ES-I3 (cell line): ENCODE measurements at regions not wholly inside any gene's neighbourhood (a gene's known extent, or its start where the extent isn't known, plus 50 kb on each side); places are given as distances from the start of the nearest gene placed in this dataset.

Experiments used
- H3K36me3 ChIP-seq: 2 replicates; pipeline ENCODE4 v1.6.1; 2013; ENCODE audit warnings: mild to moderate bottlenecking, low read length, control low read depth, moderate library complexity; ENCODE audit not compliant: insufficient read depth
- H3K4me1 ChIP-seq: 2 replicates; pipeline ENCODE4 v1.6.1; 2013; ENCODE audit warnings: mild to moderate bottlenecking, control low read depth, low read length; ENCODE audit not compliant: insufficient read depth
- H3K9ac ChIP-seq: 2 replicates; pipeline ENCODE4 v1.6.1; 2013; ENCODE audit warnings: low read depth, mild to moderate bottlenecking, low read length, moderate library complexity
- H3K9me3 ChIP-seq: 2 replicates; pipeline ENCODE4 v1.6.1; 2013; ENCODE audit warnings: mild to moderate bottlenecking, low read length, moderate library complexity; ENCODE audit not compliant: control insufficient read depth, insufficient read depth

GRCh38 chr18:73274812-73275621 lies 407.2 kb upstream of the NETO1 start:
- no peak overlapping the region for H3K9ac ChIP-seq
- no peaks in the 10 kb centered on the region for H3K36me3 ChIP-seq
- H3K4me1 ChIP-seq = no peaks in the 10 kb centered on the region
- H3K9me3 ChIP-seq = no peaks in the 10 kb centered on the region

GRCh38 chr18:73270920-73271634 lies 403.3 kb upstream of the NETO1 start:
- Histone ChIP-seq H3K9ac (no peak overlapping the region), H3K4me1 (no peaks in the 10 kb centered on the region), H3K9me3 (no peaks in the 10 kb centered on the region), H3K36me3 (no peaks in the 10 kb centered on the region)

GRCh38 chr18:73264562-73264921 lies 396.8 kb upstream of the NETO1 start:
- Histone ChIP-seq H3K36me3 (no peaks in the 10 kb centered on the region), H3K9me3 (no peaks in the 10 kb centered on the region), H3K4me1 (no peaks in the 10 kb centered on the region), H3K9ac (no peak overlapping the region)

- Histone ChIP-seq H3K36me3 (no peaks in the 10 kb centered on the region), H3K9me3 (no peaks in the 10 kb centered on the region), H3K4me1 (no peaks in the 10 kb centered on the region), H3K9ac (no peak overlapping the region)
These were observed 394.1 kb upstream of the NETO1 start for GRCh38 chr18:73261923-73262322.

DNA sequence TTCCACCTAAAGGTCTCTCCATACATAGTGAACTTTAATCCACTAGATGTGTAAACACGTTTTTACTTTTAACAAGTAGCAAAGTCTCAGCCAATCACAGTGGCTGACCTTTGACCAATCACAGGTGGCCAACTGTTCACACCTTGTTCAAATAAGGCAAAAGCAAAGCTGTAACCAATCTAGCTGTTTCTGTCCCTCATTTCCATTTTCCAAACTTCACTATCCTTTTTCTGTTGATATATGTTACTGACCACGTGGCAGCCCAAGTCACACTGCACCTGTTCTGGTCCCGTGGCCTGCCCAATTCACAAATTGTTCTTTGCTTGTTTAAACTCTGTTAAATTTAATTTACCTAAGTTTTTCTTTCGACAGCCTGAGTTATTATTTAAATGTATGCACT lies 393.5 kb upstream of the NETO1 start:
- no peaks in the 10 kb centered on the region for H3K36me3 ChIP-seq
- H3K9me3 ChIP-seq = no peaks in the 10 kb centered on the region
- no peaks in the 10 kb centered on the region for H3K4me1 ChIP-seq
- H3K9ac ChIP-seq = no peak overlapping the region

DNA sequence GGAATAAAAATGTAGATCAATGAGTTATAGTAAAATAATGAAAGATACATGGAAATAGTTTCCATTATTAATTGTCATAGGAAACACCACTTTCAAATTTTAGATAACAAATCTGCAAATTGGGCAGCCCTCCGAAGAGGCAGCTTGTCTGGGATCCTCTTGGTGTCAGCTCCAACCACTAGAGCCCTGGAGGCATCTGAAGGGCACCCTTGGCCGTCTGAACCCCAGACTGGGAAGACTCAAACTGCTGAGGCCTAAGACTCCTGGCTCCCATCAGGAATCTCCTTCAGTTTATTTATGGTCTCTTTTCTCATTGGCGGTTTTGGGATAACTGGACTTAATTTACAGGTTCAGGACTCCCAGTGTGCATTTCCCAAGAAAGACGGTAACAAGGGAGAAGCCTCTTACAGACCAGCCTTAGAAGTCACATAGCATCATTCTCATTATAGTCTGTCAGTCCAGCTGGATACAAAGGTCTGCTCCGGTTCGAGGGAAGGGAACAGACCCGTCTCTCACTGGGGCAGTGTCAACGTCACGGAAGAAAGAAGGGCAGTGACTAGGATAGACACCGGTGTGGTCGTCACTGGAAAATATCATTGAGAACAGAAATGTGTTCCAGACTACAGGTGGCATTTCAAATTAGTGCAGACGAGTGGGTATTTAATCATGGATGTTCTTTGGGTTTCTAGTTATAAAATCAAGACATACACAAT lies 390.7 kb upstream of the NETO1 start:
- Histone ChIP-seq H3K36me3 (no peaks in the 10 kb centered on the region), H3K9ac (no peak overlapping the region), H3K4me1 (no peaks in the 10 kb centered on the region), H3K9me3 (no peaks in the 10 kb centered on the region)

GRCh38 chr18:73254564-73254963 lies 386.8 kb upstream of the NETO1 start:
- no peaks in the 10 kb centered on the region for H3K9me3 ChIP-seq
- no peaks in the 10 kb centered on the region for H3K36me3 ChIP-seq
- H3K4me1 ChIP-seq = no peaks in the 10 kb centered on the region
- no peak overlapping the region for H3K9ac ChIP-seq

DNA sequence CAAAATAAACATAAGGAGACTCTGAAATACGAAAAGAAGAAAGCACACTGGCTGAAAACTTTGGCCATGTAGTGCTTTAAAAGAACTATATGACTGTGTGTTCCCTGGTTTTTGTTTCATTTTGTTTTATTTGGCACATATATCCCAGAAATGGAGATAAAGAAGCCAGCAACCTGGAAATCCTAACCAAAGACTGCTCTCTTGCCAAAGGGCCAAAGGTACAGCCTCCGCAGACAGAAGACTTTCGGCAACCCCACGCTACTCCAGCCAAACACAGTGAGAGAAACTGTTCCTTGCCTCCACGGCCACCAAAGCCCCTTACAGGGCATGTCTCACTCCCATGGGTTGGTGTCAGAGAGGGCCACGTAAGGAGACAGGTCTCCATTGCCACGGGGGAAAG lies 381.2 kb upstream of the NETO1 start:
- peaks cover 3% of the 10 kb centered on the region for H3K9me3 ChIP-seq
- H3K4me1 ChIP-seq = peaks cover 7% of the 10 kb centered on the region
- H3K36me3 ChIP-seq = no peaks in the 10 kb centered on the region; the same call in 1 of the 2 replicates
- no peak overlapping the region for H3K9ac ChIP-seq

DNA sequence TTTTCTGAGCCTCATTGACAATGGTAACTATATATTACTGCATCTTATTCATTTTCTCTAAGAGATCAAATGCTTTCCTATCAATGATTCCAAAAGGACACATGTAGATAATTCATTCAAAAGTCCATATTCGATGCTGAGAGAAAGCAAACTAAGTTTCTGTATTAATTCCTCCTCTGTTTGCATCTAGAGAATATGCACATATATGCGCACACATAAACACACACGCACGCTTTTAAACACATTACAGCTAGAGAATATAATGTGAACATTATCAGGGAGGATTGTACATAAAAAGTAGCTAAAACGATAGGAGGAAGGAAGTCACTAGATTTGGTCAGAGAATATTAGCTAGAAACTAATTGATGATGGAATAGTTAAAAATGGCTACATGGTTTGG lies 379.0 kb upstream of the NETO1 start:
- peaks cover 9% of the 10 kb centered on the region for H3K4me1 ChIP-seq
- H3K9me3 ChIP-seq = peaks cover 3% of the 10 kb centered on the region
- H3K36me3 ChIP-seq = no peaks in the 10 kb centered on the region; the same call in 1 of the 2 replicates
- H3K9ac ChIP-seq = no peak overlapping the region

DNA sequence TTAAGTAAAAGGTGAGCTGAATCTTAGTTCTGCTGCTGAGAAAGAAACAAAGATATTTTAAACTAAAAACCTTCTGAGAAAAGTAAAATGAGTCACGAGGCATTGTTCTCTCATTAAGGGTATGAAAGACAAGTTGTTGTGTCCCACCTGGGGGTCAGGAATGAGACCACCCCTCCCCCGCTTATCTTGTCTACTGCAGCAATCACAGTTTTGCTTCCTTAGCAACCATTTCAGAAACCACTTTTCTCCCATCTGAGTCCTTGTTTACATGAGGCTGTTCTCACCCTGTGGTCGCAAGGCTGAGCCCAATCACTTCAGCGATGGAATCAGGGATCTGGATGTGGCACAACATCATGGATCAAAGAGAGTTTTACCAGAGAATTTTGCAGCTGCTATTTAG lies 377.6 kb upstream of the NETO1 start:
- Histone ChIP-seq H3K4me1 (peaks cover 16% of the 10 kb centered on the region), H3K9me3 (peaks cover 3% of the 10 kb centered on the region), H3K9ac (peak overlapping the region; percentile 14; the same call in 1 of the 2 replicates), H3K36me3 (no peaks in the 10 kb centered on the region; the same call in 1 of the 2 replicates)

DNA sequence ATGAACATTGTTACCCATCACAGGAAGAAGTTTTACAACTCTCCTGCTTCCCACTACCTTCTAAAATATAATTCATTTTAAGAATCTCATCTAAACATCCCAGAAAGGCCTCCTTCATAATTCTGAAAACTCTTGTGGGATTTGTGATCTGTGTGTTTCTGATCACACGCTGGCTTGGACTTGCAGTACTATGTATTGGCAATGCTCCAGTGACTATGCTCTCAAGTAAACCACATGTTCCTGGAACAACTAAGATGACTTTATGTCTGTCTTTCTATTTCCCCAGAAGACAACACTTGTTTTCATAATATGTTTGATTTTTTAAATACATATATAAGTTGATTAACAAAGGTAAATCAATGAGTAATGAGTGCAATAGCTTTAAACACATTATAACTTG lies 376.6 kb upstream of the NETO1 start:
- Histone ChIP-seq H3K9ac (no peak overlapping the region), H3K36me3 (no peaks in the 10 kb centered on the region; the same call in 1 of the 2 replicates), H3K9me3 (peaks cover 3% of the 10 kb centered on the region), H3K4me1 (peaks cover 16% of the 10 kb centered on the region)

GRCh38 chr18:73240899-73241298 lies 373.1 kb upstream of the NETO1 start:
- Histone ChIP-seq H3K9me3 (peaks cover 3% of the 10 kb centered on the region), H3K36me3 (no peaks in the 10 kb centered on the region; the same call in 1 of the 2 replicates), H3K9ac (no peak overlapping the region), H3K4me1 (peaks cover 13% of the 10 kb centered on the region)

- no peaks in the 10 kb centered on the region for H3K36me3 ChIP-seq
- no peak overlapping the region for H3K9ac ChIP-seq
- 0 out of 2 replicates have a peak, but pooled peaks cover 2% of the 10 kb centered on the region for H3K4me1 ChIP-seq
- no peaks in the 10 kb centered on the region; the same call in 1 of the 2 replicates for H3K9me3 ChIP-seq
These were observed 368.1 kb upstream of the NETO1 start for GRCh38 chr18:73235921-73236320.

DNA sequence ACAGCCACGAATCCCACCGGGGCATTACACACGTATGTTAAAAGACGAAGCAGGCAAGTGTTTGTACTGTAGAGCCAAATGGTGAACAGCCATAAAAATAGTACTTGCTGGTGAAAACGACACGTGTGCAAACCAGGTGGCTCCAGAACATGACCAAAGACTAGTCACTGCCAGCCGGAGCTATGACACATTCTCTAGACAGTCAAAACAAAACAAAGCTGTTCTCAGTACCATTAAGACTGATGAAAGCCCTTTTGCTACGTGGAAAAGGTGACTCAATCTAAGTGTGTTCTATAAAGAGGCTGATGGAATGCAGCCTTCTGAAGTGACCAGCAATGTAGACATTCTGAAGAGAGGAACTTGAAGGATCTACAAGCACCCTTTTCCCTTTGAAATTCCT lies 367.7 kb upstream of the NETO1 start:
- Histone ChIP-seq H3K9me3 (no peaks in the 10 kb centered on the region; the same call in 1 of the 2 replicates), H3K36me3 (no peaks in the 10 kb centered on the region), H3K4me1 (0 out of 2 replicates have a peak, but pooled peaks cover 2% of the 10 kb centered on the region), H3K9ac (no peak overlapping the region)
